Mesendoderm (in vitro differentiated cells): ENCODE measurements at regions not wholly inside any gene's neighbourhood (a gene's known extent, or its start where the extent isn't known, plus 50 kb on each side); places are given as distances from the start of the nearest gene placed in this dataset.
A peak's percentile ranks its signal among the peaks of the same experiment; 100 is the strongest.

ENCODE experiments used
- DNase-seq: peaks from one replicate; pipeline ENCODE4 v3.0.0; 2013
- H2AK5ac ChIP-seq: 2 replicates; pipeline ENCODE4 v1.6.1; 2013; ENCODE audit warnings: low read length, inconsistent platforms
- H2BK120ac ChIP-seq: 2 replicates; pipeline ENCODE4 v1.6.1; 2013; ENCODE audit warnings: low read depth, mild to moderate bottlenecking, low read length, moderate library complexity, mixed read lengths
- H2BK15ac ChIP-seq: replicated peaks from 2 replicates; pipeline ENCODE4 v1.6.1; 2013; ENCODE audit warnings: low read depth, mild to moderate bottlenecking, moderate library complexity
- H2BK5ac ChIP-seq: 2 replicates; pipeline ENCODE4 v1.6.1; 2013; ENCODE audit warnings: low read length, inconsistent platforms
- H3K18ac ChIP-seq: 2 replicates; pipeline ENCODE4 v1.6.1; 2013; ENCODE audit warnings: mild to moderate bottlenecking, low read length, mixed read lengths
- H3K23ac ChIP-seq: one replicate; pipeline ENCODE4 v1.6.1; 2013; ENCODE audit warnings: low read length
- H3K27ac ChIP-seq: 2 replicates; pipeline ENCODE4 v1.5.1; 2013; ENCODE audit warnings: low read depth, mild to moderate bottlenecking, inconsistent platforms, low read length, moderate library complexity
- H3K27me3 ChIP-seq: 2 replicates; pipeline ENCODE4 v1.6.1; 2013; ENCODE audit warnings: low read length, control low read depth, mild to moderate bottlenecking, inconsistent platforms; ENCODE audit not compliant: insufficient read depth, poor library complexity
- H3K36me3 ChIP-seq: 2 replicates; pipeline ENCODE4 v1.6.1; 2013; ENCODE audit warnings: low read length, inconsistent platforms; ENCODE audit not compliant: control insufficient read depth, insufficient read depth
- H3K4ac ChIP-seq: one replicate; pipeline ENCODE4 v1.6.1; 2013; ENCODE audit warnings: low read depth, mild to moderate bottlenecking, low read length, moderate library complexity
- H3K4me1 ChIP-seq: 2 replicates; pipeline ENCODE4 v1.6.1; 2013; ENCODE audit warnings: low read depth, low read length, inconsistent platforms; ENCODE audit not compliant: control insufficient read depth
- H3K4me2 ChIP-seq: 2 replicates; pipeline ENCODE4 v1.6.1; 2013; ENCODE audit warnings: low read length
- H3K4me3 ChIP-seq: 2 replicates; pipeline ENCODE4 v1.5.1; 2013; ENCODE audit warnings: mild to moderate bottlenecking, low read length
- H3K56ac ChIP-seq: one replicate; pipeline ENCODE4 v1.6.1; 2013; ENCODE audit warnings: low read length
- H3K79me1 ChIP-seq: 2 replicates; pipeline ENCODE4 v1.6.1; 2013; ENCODE audit warnings: low read length, inconsistent platforms
- H3K79me2 ChIP-seq: 2 replicates; pipeline ENCODE4 v1.6.1; 2013; ENCODE audit warnings: mild to moderate bottlenecking, low read length; ENCODE audit not compliant: control insufficient read depth, insufficient read depth
- H3K9ac ChIP-seq: 2 replicates; pipeline ENCODE4 v1.6.1; 2013; ENCODE audit warnings: low read length, inconsistent platforms
- H4K5ac ChIP-seq: one replicate; pipeline ENCODE4 v1.6.1; 2013; ENCODE audit warnings: low read length
- H4K8ac ChIP-seq: one replicate; pipeline ENCODE4 v1.6.1; 2013; ENCODE audit warnings: low read depth, mild to moderate bottlenecking, control low read depth, low read length, moderate library complexity
- WGBS: extraction: QIAGEN DNeasy Blood & Tissue Kit; methylation state at CpG from one replicate; pipeline ENCODE4 v1.1.7; 2013; ENCODE audit warnings: low lambda C conversion rate, missing lambda C conversion rate; ENCODE audit not compliant: insufficient coverage; ENCODE audit errors: extremely low coverage; 5-methylcytosine and 5-hydroxymethylcytosine counted together

- Histone ChIP-seq H3K4me2 (no peak overlapping the region), H3K4ac (no peak overlapping the region)
These were observed 940.1 kb upstream of the WWC1 start for GRCh38 chr5:167351316-167351715.

GRCh38 chr5:167352801-167353200, 938.6 kb upstream of the WWC1 start:
- DNase-seq = no peak
- H3K9ac ChIP-seq = no peak overlapping the region
- no peaks in the 10 kb centered on the region for H3K27me3 ChIP-seq
- H3K79me2 ChIP-seq = no peaks in the 10 kb centered on the region
- H3K79me1 ChIP-seq = no peaks in the 10 kb centered on the region
- H2BK5ac ChIP-seq = no peak overlapping the region
- no peak overlapping the region for H2BK120ac ChIP-seq
- WGBS = no CpG with 5 or more reads among the region's 10 CpGs
- H3K18ac ChIP-seq = no peak overlapping the region
- no peak overlapping the region for H2AK5ac ChIP-seq
- no peak overlapping the region for H4K5ac ChIP-seq
- no peaks in the 10 kb centered on the region for H3K4me1 ChIP-seq
- no peak overlapping the region for H2BK15ac ChIP-seq
- H3K23ac ChIP-seq = no peak overlapping the region
- no peak overlapping the region for H3K4ac ChIP-seq
- H3K56ac ChIP-seq = no peak overlapping the region
- H3K36me3 ChIP-seq = no peaks in the 10 kb centered on the region
- H3K4me2 ChIP-seq = no peak overlapping the region
- no peak overlapping the region for H3K27ac ChIP-seq
- no peak overlapping the region for H3K4me3 ChIP-seq
- no peak overlapping the region for H4K8ac ChIP-seq

More at GRCh38 chr5:167351316-167351715, 940.1 kb upstream of the WWC1 start:
- H4K5ac ChIP-seq = no peak overlapping the region
- no peak overlapping the region for H2AK5ac ChIP-seq
- no peak overlapping the region for H3K23ac ChIP-seq
- no peak overlapping the region for H3K27ac ChIP-seq
- no peak for DNase-seq
- H3K79me1 ChIP-seq = no peaks in the 10 kb centered on the region
- H3K18ac ChIP-seq = no peak overlapping the region
- no peak overlapping the region for H2BK15ac ChIP-seq
- no peak overlapping the region for H3K4me3 ChIP-seq
- no peak overlapping the region for H2BK5ac ChIP-seq
- H3K9ac ChIP-seq = no peak overlapping the region
- H3K36me3 ChIP-seq = no peaks in the 10 kb centered on the region
- H3K27me3 ChIP-seq = no peaks in the 10 kb centered on the region
- H3K79me2 ChIP-seq = no peaks in the 10 kb centered on the region
- no peaks in the 10 kb centered on the region for H3K4me1 ChIP-seq
- no peak overlapping the region for H2BK120ac ChIP-seq
- WGBS = no CpG with 5 or more reads among the region's 4 CpGs
- H4K8ac ChIP-seq = no peak overlapping the region
- H3K56ac ChIP-seq = no peak overlapping the region

GRCh38 chr5:167355346-167355745, 936.1 kb upstream of the WWC1 start:
- H4K5ac ChIP-seq = no peak overlapping the region
- no peak overlapping the region for H2BK15ac ChIP-seq
- no CpG with 5 or more reads among the region's 5 CpGs for WGBS
- H3K9ac ChIP-seq = no peak overlapping the region
- H3K18ac ChIP-seq = peak overlapping the region; percentile 14
- H3K27me3 ChIP-seq = no peaks in the 10 kb centered on the region
- H4K8ac ChIP-seq = no peak overlapping the region
- H2AK5ac ChIP-seq = no peak overlapping the region
- H3K4me3 ChIP-seq = no peak overlapping the region
- H3K4ac ChIP-seq = no peak overlapping the region
- peaks cover 3% of the 10 kb centered on the region for H3K4me1 ChIP-seq
- no peaks in the 10 kb centered on the region for H3K79me2 ChIP-seq
- H3K56ac ChIP-seq = no peak overlapping the region
- H3K36me3 ChIP-seq = no peaks in the 10 kb centered on the region
- H3K4me2 ChIP-seq = no peak overlapping the region
- H3K79me1 ChIP-seq = no peaks in the 10 kb centered on the region
- no peak overlapping the region for H3K27ac ChIP-seq
- no peak overlapping the region for H3K23ac ChIP-seq
- no peak for DNase-seq
- no peak overlapping the region for H2BK5ac ChIP-seq
- H2BK120ac ChIP-seq = no peak overlapping the region

DNA sequence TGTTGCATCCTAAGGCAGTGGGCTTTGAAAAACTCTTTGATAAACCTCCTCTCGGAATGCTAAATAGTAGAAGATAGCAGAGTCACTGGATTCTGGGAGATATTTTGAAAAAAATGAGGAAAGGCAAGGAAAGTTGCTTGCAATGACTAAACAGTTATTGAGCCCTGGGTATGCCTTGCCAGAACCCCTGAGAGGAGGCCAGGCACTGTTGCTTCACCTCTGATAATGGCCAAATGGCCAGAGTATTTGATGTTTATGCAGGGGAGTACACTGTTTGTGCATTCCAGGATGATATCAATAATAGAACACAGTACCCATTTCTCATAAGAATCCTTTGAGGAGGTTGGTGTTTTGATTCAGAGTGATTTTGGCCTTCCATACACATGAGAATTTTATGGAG, 935.1 kb upstream of the WWC1 start:
- Histone ChIP-seq H3K4ac (no peak overlapping the region), H2BK120ac (no peak overlapping the region), H3K27me3 (no peaks in the 10 kb centered on the region)

DNA sequence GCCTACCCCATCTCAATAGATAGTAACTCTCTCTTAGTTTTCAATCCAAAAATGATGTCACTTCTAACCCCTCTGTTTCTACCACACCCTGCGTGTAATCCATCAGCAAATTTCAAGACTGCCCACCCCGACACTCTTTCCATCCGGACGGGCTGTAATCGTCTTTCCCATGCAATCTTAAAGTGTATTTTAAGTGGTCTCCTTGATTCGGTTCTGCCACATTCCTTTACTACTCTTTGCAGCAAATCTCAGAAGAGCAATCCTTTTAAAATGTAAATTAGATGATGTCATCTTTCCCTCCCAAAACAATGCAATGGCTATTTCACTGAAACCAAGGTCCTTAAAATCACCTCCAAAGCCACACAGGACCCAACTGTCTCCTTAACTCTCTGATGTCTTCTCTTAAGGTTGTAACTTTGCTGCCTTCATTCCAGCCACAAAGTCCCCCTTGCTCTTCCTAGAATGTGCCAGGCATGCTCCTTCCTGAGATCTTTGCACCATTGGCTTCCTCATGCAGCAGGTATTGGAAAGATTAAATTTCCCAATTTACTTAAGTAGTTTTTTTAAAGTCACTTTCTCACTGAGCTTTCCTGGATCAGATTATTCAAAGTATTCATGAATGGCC, 932.5 kb upstream of the WWC1 start:
- no peak overlapping the region for H3K23ac ChIP-seq
- H3K18ac ChIP-seq = peak overlapping the region; percentile 64
- H3K4me2 ChIP-seq = no peak overlapping the region
- peaks cover 3% of the 10 kb centered on the region for H3K4me1 ChIP-seq
- no peak overlapping the region for H2AK5ac ChIP-seq
- H3K36me3 ChIP-seq = no peaks in the 10 kb centered on the region
- WGBS = no CpG with 5 or more reads among the region's 6 CpGs
- no peak overlapping the region for H4K8ac ChIP-seq
- H4K5ac ChIP-seq = no peak overlapping the region
- H3K27me3 ChIP-seq = no peaks in the 10 kb centered on the region
- H3K9ac ChIP-seq = no peak overlapping the region
- H3K27ac ChIP-seq = peak overlapping the region; percentile 47
- peak; percentile 92 for DNase-seq
- no peak overlapping the region for H2BK5ac ChIP-seq
- peak overlapping the region; percentile 45 for H3K56ac ChIP-seq
- H3K79me2 ChIP-seq = no peaks in the 10 kb centered on the region
- H3K4ac ChIP-seq = no peak overlapping the region
- H2BK15ac ChIP-seq = no peak overlapping the region
- H2BK120ac ChIP-seq = no peak overlapping the region
- H3K4me3 ChIP-seq = no peak overlapping the region
- H3K79me1 ChIP-seq = no peaks in the 10 kb centered on the region

More for the DNA sequence above, 935.1 kb upstream of the WWC1 start:
- Histone ChIP-seq H2BK15ac (no peak overlapping the region), H3K79me1 (no peaks in the 10 kb centered on the region), H3K9ac (no peak overlapping the region), H2AK5ac (no peak overlapping the region), H3K18ac (no peak overlapping the region), H3K23ac (no peak overlapping the region), H3K56ac (no peak overlapping the region), H3K4me1 (peaks cover 3% of the 10 kb centered on the region), H2BK5ac (no peak overlapping the region), H3K79me2 (no peaks in the 10 kb centered on the region), H3K4me3 (no peak overlapping the region), H4K5ac (no peak overlapping the region), H3K36me3 (no peaks in the 10 kb centered on the region), H3K27ac (no peak overlapping the region), H4K8ac (no peak overlapping the region), H3K4me2 (no peak overlapping the region)
- DNase-seq = no peak
- no CpG with 5 or more reads among the region's 1 CpG for WGBS

GRCh38 chr5:167361795-167362194, 929.6 kb upstream of the WWC1 start:
- no peak overlapping the region for H2BK120ac ChIP-seq
- no peak overlapping the region for H2BK5ac ChIP-seq

More at GRCh38 chr5:167361795-167362194, 929.6 kb upstream of the WWC1 start:
- Histone ChIP-seq H3K18ac (no peak overlapping the region), H3K79me2 (no peaks in the 10 kb centered on the region), H3K4ac (no peak overlapping the region), H4K8ac (no peak overlapping the region), H4K5ac (no peak overlapping the region), H3K4me3 (no peak overlapping the region), H3K27ac (no peak overlapping the region), H3K27me3 (no peaks in the 10 kb centered on the region), H3K56ac (no peak overlapping the region), H2BK15ac (no peak overlapping the region), H2AK5ac (no peak overlapping the region), H3K4me1 (peaks cover 3% of the 10 kb centered on the region), H3K23ac (no peak overlapping the region), H3K36me3 (no peaks in the 10 kb centered on the region), H3K79me1 (no peaks in the 10 kb centered on the region), H3K9ac (no peak overlapping the region), H3K4me2 (no peak overlapping the region)
- WGBS = no CpG with 5 or more reads among the region's 1 CpG
- DNase-seq = no peak
